ENCODE measurements at regions not wholly inside any gene's neighbourhood (a gene's known extent, or its start where the extent isn't known, plus 50 kb on each side); places are given as distances from the start of the nearest gene placed in this dataset.

GRCh38 chr12:64991121-64991611 lies 129.9 kb downstream of the WIF1 start:
- H3K27ac Mint-ChIP-seq = no peak overlapping the region
- no peaks in the 10 kb centered on the region for H3K4me1 Mint-ChIP-seq
- peaks cover 15% of the 10 kb centered on the region for H3K27me3 Mint-ChIP-seq
- no peak overlapping the region for H3K4me3 Mint-ChIP-seq
- no peaks in the 10 kb centered on the region for H3K36me3 Mint-ChIP-seq
- peaks cover 2 to 5% (median 4%) of the 10 kb centered on the region in 3 donors for H3K9me3 Mint-ChIP-seq

GRCh38 chr12:64992116-64992515 lies 129.0 kb downstream of the WIF1 start:
- H3K27ac Mint-ChIP-seq = no peak overlapping the region
- H3K36me3 Mint-ChIP-seq = no peaks in the 10 kb centered on the region
- peaks cover 0 to 4% (median 2%) of the 10 kb centered on the region in 3 donors for H3K9me3 Mint-ChIP-seq
- no peak overlapping the region for H3K4me3 Mint-ChIP-seq
- H3K4me1 Mint-ChIP-seq = no peaks in the 10 kb centered on the region
- H3K27me3 Mint-ChIP-seq = peaks cover 15% of the 10 kb centered on the region

GRCh38 chr12:64992641-64993040 lies 128.5 kb downstream of the WIF1 start:
- Mint-ChIP-seq H3K4me3 (no peak overlapping the region), H3K27ac (no peak overlapping the region)

GRCh38 chr12:64993461-64993860 lies 127.6 kb downstream of the WIF1 start:
- no peak overlapping the region for H3K27ac Mint-ChIP-seq
- peaks cover 0 to 4% (median 2%) of the 10 kb centered on the region in 3 donors for H3K9me3 Mint-ChIP-seq
- no peaks in the 10 kb centered on the region for H3K36me3 Mint-ChIP-seq
- H3K4me3 Mint-ChIP-seq = no peak overlapping the region
- H3K27me3 Mint-ChIP-seq = peaks cover 20% of the 10 kb centered on the region
- no peaks in the 10 kb centered on the region for H3K4me1 Mint-ChIP-seq

More at GRCh38 chr12:64992641-64993040, 128.5 kb downstream of the WIF1 start:
- no peaks in the 10 kb centered on the region for H3K4me1 Mint-ChIP-seq
- H3K9me3 Mint-ChIP-seq = peaks cover 0 to 4% (median 2%) of the 10 kb centered on the region in 3 donors
- peaks cover 15% of the 10 kb centered on the region for H3K27me3 Mint-ChIP-seq
- H3K36me3 Mint-ChIP-seq = no peaks in the 10 kb centered on the region

- Mint-ChIP-seq H3K4me1 (no peaks in the 10 kb centered on the region), H3K27me3 (peaks cover 18% of the 10 kb centered on the region), H3K9me3 (peaks cover 0 to 4% (median 2%) of the 10 kb centered on the region in 3 donors), H3K27ac (no peak overlapping the region), H3K36me3 (no peaks in the 10 kb centered on the region), H3K4me3 (no peak overlapping the region)
These were observed 125.3 kb downstream of the WIF1 start for GRCh38 chr12:64995816-64996215.

- H3K4me1 Mint-ChIP-seq = no peaks in the 10 kb centered on the region
- no peaks in the 10 kb centered on the region for H3K36me3 Mint-ChIP-seq
- H3K9me3 Mint-ChIP-seq = peaks cover 0 to 5% (median 2%) of the 10 kb centered on the region in 3 donors
- no peak overlapping the region for H3K27ac Mint-ChIP-seq
- H3K27me3 Mint-ChIP-seq = peaks cover 17% of the 10 kb centered on the region
- no peak overlapping the region for H3K4me3 Mint-ChIP-seq
These were observed 123.2 kb downstream of the WIF1 start for GRCh38 chr12:64997858-64998257.

GRCh38 chr12:64998371-64999147 lies 122.5 kb downstream of the WIF1 start:
- Mint-ChIP-seq H3K27me3 (peaks cover 16% of the 10 kb centered on the region), H3K36me3 (no peaks in the 10 kb centered on the region), H3K4me3 (no peak overlapping the region), H3K9me3 (peaks cover 0 to 5% (median 2%) of the 10 kb centered on the region in 3 donors), H3K4me1 (no peaks in the 10 kb centered on the region), H3K27ac (no peak overlapping the region)

GRCh38 chr12:64999148-64999425 lies 122.0 kb downstream of the WIF1 start:
- H3K9me3 Mint-ChIP-seq = peaks cover 0 to 5% (median 2%) of the 10 kb centered on the region in 3 donors
- no peaks in the 10 kb centered on the region for H3K4me1 Mint-ChIP-seq
- no peak overlapping the region for H3K27ac Mint-ChIP-seq
- H3K4me3 Mint-ChIP-seq = no peak overlapping the region
- H3K27me3 Mint-ChIP-seq = peaks cover 16% of the 10 kb centered on the region
- no peaks in the 10 kb centered on the region for H3K36me3 Mint-ChIP-seq
